ENCODE measurements at regions not wholly inside any gene's neighbourhood (a gene's known extent, or its start where the extent isn't known, plus 50 kb on each side); places are given as distances from the start of the nearest gene placed in this dataset.

GRCh38 chr18:45408218-45408617 lies 207.1 kb upstream of the SLC14A2 start:
- Histone ChIP-seq H3K27ac (ENCODE audit: control insufficient read depth, insufficient read depth, low read length) (no peak overlapping the region), H3K9me3 (ENCODE audit: control insufficient read depth, low read depth, low read length) (no peaks in the 10 kb centered on the region), H3K4me3 (ENCODE audit: control insufficient read depth in 2 of 3, extremely low read depth in 1 of 3, insufficient read depth in 2 of 3, low read depth in 1 of 3, low read length in 3 of 3) (no peak overlapping the region), H3K9me1 (ENCODE audit: control insufficient read depth, extremely low read depth, insufficient read depth, low read length) (no peaks in the 10 kb centered on the region), H3K9ac (ENCODE audit: control insufficient read depth, extremely low read depth, insufficient read depth, low read length) (no peak overlapping the region), H2AFZ (ENCODE audit: control insufficient read depth, low read length) (no peak overlapping the region), H3K4me2 (ENCODE audit: control insufficient read depth, extremely low read depth, insufficient read depth, low read depth, low read length) (no peak overlapping the region), H3K36me3 (ENCODE audit: control insufficient read depth in 2 of 2, extremely low read depth in 1 of 2, insufficient read depth in 2 of 2, low read length in 2 of 2) (no peaks in the 10 kb centered on the region), H3K79me2 (ENCODE audit: control insufficient read depth, insufficient read depth, low read length) (no peaks in the 10 kb centered on the region), H3K27me3 (ENCODE audit: control insufficient read depth, extremely low read depth, insufficient read depth, low read length) (no peaks in the 10 kb centered on the region), H4K20me1 (ENCODE audit: control insufficient read depth, extremely low read depth, insufficient read depth, low read length) (no peaks in the 10 kb centered on the region), H3K4me1 (ENCODE audit: control insufficient read depth, extremely low read depth, insufficient read depth, low read length) (peaks cover 31% of the 10 kb centered on the region)
- FAIRE-seq (peak; percentile 82), DNase-seq (ENCODE audit: low read depth, low spot score) (no peak)
- TF ChIP-seq EZH2 (IDR thresholded peaks at IDR 0.05; ENCODE audit: low read length), result no peak
- TF ChIP-seq CTCF (optimal IDR thresholded peaks at IDR 0.05 in 1 of 3, IDR thresholded peaks at IDR 0.05 in 1 of 3, conservative IDR thresholded peaks at IDR 0.05 in 1 of 3; ENCODE audit: extremely low read depth in 1 of 3, insufficient read depth in 2 of 3, low read length in 3 of 3), result no peak
- dilution Hi-C loops (cut with MboI; ENCODE audit: extremely low pct_ligation_motif_present, low sequenced_read_pairs), result no loop called here

- Histone ChIP-seq H3K4me3 (ENCODE audit: control insufficient read depth in 2 of 3, extremely low read depth in 1 of 3, insufficient read depth in 2 of 3, low read depth in 1 of 3, low read length in 3 of 3) (no peak overlapping the region), H3K4me1 (ENCODE audit: control insufficient read depth, extremely low read depth, insufficient read depth, low read length) (peaks cover 25% of the 10 kb centered on the region), H3K27ac (ENCODE audit: control insufficient read depth, insufficient read depth, low read length) (no peak overlapping the region), H3K79me2 (ENCODE audit: control insufficient read depth, insufficient read depth, low read length) (no peaks in the 10 kb centered on the region), H4K20me1 (ENCODE audit: control insufficient read depth, extremely low read depth, insufficient read depth, low read length) (no peaks in the 10 kb centered on the region), H3K9me1 (ENCODE audit: control insufficient read depth, extremely low read depth, insufficient read depth, low read length) (no peaks in the 10 kb centered on the region), H2AFZ (ENCODE audit: control insufficient read depth, low read length) (no peak overlapping the region), H3K36me3 (ENCODE audit: control insufficient read depth in 2 of 2, extremely low read depth in 1 of 2, insufficient read depth in 2 of 2, low read length in 2 of 2) (no peaks in the 10 kb centered on the region), H3K9me3 (ENCODE audit: control insufficient read depth, low read depth, low read length) (no peaks in the 10 kb centered on the region), H3K9ac (ENCODE audit: control insufficient read depth, extremely low read depth, insufficient read depth, low read length) (no peak overlapping the region), H3K27me3 (ENCODE audit: control insufficient read depth, extremely low read depth, insufficient read depth, low read length) (no peaks in the 10 kb centered on the region), H3K4me2 (ENCODE audit: control insufficient read depth, extremely low read depth, insufficient read depth, low read depth, low read length) (no peak overlapping the region)
- TF ChIP-seq EZH2 (IDR thresholded peaks at IDR 0.05; ENCODE audit: low read length), result no peak
- TF ChIP-seq CTCF (optimal IDR thresholded peaks at IDR 0.05 in 1 of 3, IDR thresholded peaks at IDR 0.05 in 1 of 3, conservative IDR thresholded peaks at IDR 0.05 in 1 of 3; ENCODE audit: extremely low read depth in 1 of 3, insufficient read depth in 2 of 3, low read length in 3 of 3), result no peak
- dilution Hi-C loops (cut with MboI; ENCODE audit: extremely low pct_ligation_motif_present, low sequenced_read_pairs), result no loop called here
- FAIRE-seq (no peak), DNase-seq (ENCODE audit: low read depth, low spot score) (no peak)
Observed at GRCh38 chr18:45409971-45410370, 205.3 kb upstream of the SLC14A2 start.
